OCI-M1 (cell line): ENCODE measurements at regions not wholly inside any gene's neighbourhood (a gene's known extent, or its start where the extent isn't known, plus 50 kb on each side); places are given as distances from the start of the nearest gene placed in this dataset.

Experiments
- DNase-seq: peaks from one replicate; lab custom pipeline; 2025; lab: John Stamatoyannopoulos, UW

DNA sequence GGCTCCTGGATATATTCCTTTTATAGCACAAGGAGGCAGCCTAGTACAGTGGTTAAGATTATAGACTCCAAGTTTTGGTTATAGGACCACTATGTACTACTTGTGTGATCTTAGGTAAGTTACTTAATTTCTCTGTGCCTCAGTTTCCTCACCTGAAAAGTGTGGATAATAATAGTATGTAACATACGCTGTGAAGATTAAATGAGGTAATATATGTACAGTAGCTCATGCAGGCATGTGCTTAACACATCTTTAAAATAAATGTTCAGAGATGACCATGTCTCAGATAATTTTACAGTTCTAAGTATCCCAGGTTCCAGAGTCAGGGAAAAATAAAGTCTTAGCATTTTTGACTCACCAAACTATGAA is 55.7 kb upstream of the TRABD2B start:
- no peak for DNase-seq

DNA sequence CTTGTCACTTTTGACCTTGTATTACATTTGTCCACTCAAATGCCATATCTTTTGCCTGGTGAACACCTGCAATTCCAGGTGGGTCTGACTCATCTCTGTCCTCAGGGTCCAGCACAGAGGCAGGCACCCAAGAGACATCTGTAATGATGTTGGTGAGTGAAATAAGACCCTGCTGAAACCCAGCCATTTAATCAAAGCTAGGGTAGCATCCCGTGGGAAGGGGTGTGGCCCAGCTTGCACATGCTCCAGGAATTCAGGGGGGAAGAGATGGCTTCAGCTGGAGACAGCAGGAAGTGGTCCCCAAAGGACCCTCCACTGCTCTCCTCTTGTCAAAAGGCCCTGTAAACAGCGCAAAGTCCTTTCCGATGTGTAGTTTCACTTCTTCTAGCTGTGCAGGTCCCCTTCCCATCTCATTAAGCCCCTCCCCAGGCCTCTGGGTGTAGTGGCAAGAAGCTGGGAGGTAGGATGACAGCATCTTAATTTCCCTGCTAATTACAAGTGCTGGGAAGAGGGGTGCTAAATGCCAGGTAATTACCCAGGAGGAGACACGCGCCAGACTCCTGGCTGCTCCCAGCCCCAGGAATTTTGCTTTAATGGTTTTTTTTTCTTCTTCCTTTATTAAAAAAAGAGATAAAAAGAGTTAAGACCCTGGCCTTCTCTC is 54.4 kb upstream of the TRABD2B start:
- DNase-seq = no peak

GRCh38 chr1:48049823-48050535 is 52.8 kb upstream of the TRABD2B start:
- DNase-seq = no peak

DNA sequence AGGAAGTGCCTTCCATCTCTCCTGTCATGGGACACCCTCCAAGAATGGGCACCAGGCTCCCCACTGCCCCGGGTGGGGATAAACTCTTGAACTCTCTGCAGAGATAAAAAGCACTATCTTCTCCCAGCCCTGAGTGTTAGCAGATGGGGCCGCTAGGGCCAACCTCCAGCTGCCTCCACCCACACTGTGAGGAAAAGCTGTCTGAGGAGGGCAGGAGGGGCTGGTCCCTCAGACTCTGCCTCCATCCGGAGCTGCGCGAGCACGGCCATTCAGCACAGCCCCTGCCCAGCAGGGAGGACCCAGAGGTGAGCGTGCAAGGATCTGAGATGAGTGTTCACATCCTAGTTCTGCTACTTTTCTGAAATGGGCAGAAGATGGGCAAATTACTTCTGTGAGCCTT is 51.8 kb upstream of the TRABD2B start:
- no peak for DNase-seq

- no peak for DNase-seq
Observed at GRCh38 chr1:48048064-48048463, 50.9 kb upstream of the TRABD2B start.

DNA sequence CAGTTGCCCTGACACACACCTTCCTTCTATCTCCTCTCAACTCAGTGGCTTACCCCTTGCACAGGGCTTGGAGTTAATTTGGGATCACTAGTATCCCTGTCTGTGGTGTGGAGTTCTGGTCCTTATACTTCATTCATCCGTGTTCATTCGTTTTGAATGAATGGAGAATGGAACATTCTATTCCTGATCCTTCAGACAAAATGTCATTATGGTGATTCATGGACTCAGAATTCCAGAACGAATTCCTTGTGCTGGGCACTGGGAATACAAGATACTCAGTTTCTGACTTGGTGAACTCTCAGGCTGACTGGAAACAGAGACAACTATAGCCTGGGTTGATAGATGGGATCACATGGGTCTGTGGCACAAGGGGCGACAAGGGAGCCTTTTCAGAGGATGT is 49.9 kb upstream of the TRABD2B start:
- DNase-seq = no peak
